ENCODE measurements at regions not wholly inside any gene's neighbourhood (a gene's known extent, or its start where the extent isn't known, plus 50 kb on each side); places are given as distances from the start of the nearest gene placed in this dataset.
"Not testable (repeated sequence)": the region's sequence is repeated elsewhere in the genome, so short reads cannot be mapped to it uniquely, and the experiment has no call there.

GRCh38 chr18:43826215-43826614 lies 548.9 kb upstream of the SYT4 start:
- ATAC-seq (ENCODE audit: low FRiP score) (no peak), DNase-seq (ENCODE audit: low spot score) (no peak)
- TF ChIP-seq CTCF (IDR thresholded peaks at IDR 0.05): no peak

GRCh38 chr18:43827311-43827710 lies 550.0 kb upstream of the SYT4 start:
- TF ChIP-seq CTCF (IDR thresholded peaks at IDR 0.05): no peak
- ATAC-seq (ENCODE audit: low FRiP score) (no peak), DNase-seq (ENCODE audit: low spot score) (no peak)

GRCh38 chr18:43830303-43830702 lies 553.0 kb upstream of the SYT4 start:
- TF ChIP-seq CTCF (IDR thresholded peaks at IDR 0.05): no peak
- DNase-seq (ENCODE audit: low spot score) (no peak), ATAC-seq (ENCODE audit: low FRiP score) (no peak)

GRCh38 chr18:43830947-43831346 lies 553.7 kb upstream of the SYT4 start:
- no peak for TF ChIP-seq CTCF (IDR thresholded peaks at IDR 0.05)
- ATAC-seq (ENCODE audit: low FRiP score) (no peak), DNase-seq (ENCODE audit: low spot score) (no peak)

GRCh38 chr18:43846299-43846698 lies 569.0 kb upstream of the SYT4 start:
- ATAC-seq (ENCODE audit: low FRiP score): no peak
- no peak for DNase-seq (ENCODE audit: low spot score)
- TF ChIP-seq CTCF (IDR thresholded peaks at IDR 0.05): no peak

- ATAC-seq (ENCODE audit: low FRiP score) (peak; percentile 51), DNase-seq (ENCODE audit: low spot score) (no peak)
- TF ChIP-seq CTCF (IDR thresholded peaks at IDR 0.05): no peak
These were observed 570.1 kb upstream of the SYT4 start for GRCh38 chr18:43847164-43848091.

- ATAC-seq (ENCODE audit: low FRiP score); DNase-seq (ENCODE audit: low spot score): not testable (repeated sequence)
These were observed 572.5 kb upstream of the SYT4 start for GRCh38 chr18:43849831-43850230.

Data from omental fat pad (tissue), 3 donors.